ENCODE measurements at regions not wholly inside any gene's neighbourhood (a gene's known extent, or its start where the extent isn't known, plus 50 kb on each side); places are given as distances from the start of the nearest gene placed in this dataset.

DNA sequence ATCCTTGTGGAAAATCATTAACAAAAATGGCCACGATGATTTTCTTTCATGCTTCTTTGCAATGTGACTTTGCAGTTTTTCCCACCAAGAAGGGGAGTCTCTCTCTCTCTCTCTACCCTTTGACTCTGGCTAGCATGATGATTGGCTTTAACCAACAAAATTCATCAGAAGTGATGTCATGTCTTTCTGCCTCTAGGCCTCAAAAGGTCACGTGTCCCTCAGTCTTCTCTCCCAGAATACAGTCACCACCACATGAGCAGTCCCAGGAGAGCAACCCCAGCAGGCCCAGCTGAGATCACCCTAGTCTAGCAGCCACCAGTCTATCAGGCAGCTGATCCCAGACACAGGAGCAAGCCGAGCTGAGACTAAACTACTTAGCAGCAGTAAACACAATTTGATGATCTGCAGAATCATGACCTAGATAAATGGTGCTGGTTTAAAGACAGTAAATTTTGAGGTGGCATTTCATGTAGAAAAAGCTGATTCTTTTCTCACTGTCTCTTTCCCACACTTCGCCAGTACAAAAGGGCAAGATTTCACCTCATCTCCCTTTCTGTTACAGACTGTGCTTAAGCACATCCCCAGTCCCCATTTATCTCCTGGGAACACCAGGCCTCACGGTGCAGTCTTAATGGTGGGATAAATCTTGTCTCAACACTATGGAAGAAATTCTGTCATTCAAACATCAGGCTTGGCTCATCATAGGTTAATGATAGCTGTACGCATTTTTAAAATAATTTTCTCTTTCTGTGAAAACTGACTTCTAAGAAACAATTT lies 132.7 kb downstream of the SCG2 start:
- Histone ChIP-seq H3K4me1 (ENCODE audit: insufficient read depth, low read length) (no peaks in the 10 kb centered on the region), H3K4me2 (ENCODE audit: low read depth, low read length) (no peak overlapping the region), H3K27me3 (ENCODE audit: control insufficient read depth in 1 of 2, insufficient read depth in 2 of 2, low read length in 2 of 2) (no peaks in the 10 kb centered on the region), H3K9me3 (ENCODE audit: low read length) (no peaks in the 10 kb centered on the region), H3K27ac (ENCODE audit: extremely low read length, insufficient read depth, low read length) (no peak overlapping the region), H3K9ac (ENCODE audit: insufficient read depth, low read depth, low read length) (no peak overlapping the region), H3K4me3 (replicated peaks in 1 of 3; ENCODE audit: insufficient read depth in 1 of 3, low read depth in 2 of 3, low read length in 3 of 3) (no peak overlapping the region), H3K36me3 (replicated peaks in 1 of 2; ENCODE audit: control insufficient read depth in 1 of 2, insufficient read depth in 2 of 2, low read length in 2 of 2) (no peaks in the 10 kb centered on the region), H3K79me2 (ENCODE audit: insufficient read depth, low read length) (no peaks in the 10 kb centered on the region), H2AFZ (ENCODE audit: low read length) (no peak overlapping the region), H4K20me1 (ENCODE audit: insufficient read depth, low read length) (no peaks in the 10 kb centered on the region)
- no TSS peak for BruUV-seq (replicated peaks)
- ATAC-seq (no peak), DNase-seq (ENCODE audit: low spot score) (no peak), FAIRE-seq (no peak)
- WGBS (ENCODE audit: low lambda C conversion rate), result 8% methylated on average over 6 of the region's 6 CpGs
- ChIA-PET POLR2A (no interaction called here), CTCF (ENCODE audit: low intra/inter-chr PET ratio, low total read pairs) (no interaction called here)
- no peak for TF ChIP-seq STAT5B (CRISPR knock-in tag; IDR thresholded peaks at IDR 0.05)
- no peak for TF ChIP-seq MAZ (IDR thresholded peaks at IDR 0.05; ENCODE audit: borderline replicate concordance, low read depth, low read length)
- no peak for TF ChIP-seq MAZ (CRISPR knock-in tag; IDR thresholded peaks at IDR 0.05; ENCODE audit: low read depth)
- TF ChIP-seq ONECUT2 (CRISPR knock-in tag; IDR thresholded peaks at IDR 0.05), result no peak
- no peak for TF ChIP-seq ARHGAP35 (CRISPR knock-in tag; IDR thresholded peaks at IDR 0.05; ENCODE audit: borderline replicate concordance)
- no peak for TF ChIP-seq NFATC3 (CRISPR knock-in tag; IDR thresholded peaks at IDR 0.05)
- intact Hi-C loops (cut with micrococcal nuclease; ENCODE audit: unreplicated experiment), result no loop called here
- in situ Hi-C loops (cut with HindIII; ENCODE audit: extremely low pct_ligation_motif_present, low pct_unique_long_range_greater_than_20kb), result no loop called here

DNA sequence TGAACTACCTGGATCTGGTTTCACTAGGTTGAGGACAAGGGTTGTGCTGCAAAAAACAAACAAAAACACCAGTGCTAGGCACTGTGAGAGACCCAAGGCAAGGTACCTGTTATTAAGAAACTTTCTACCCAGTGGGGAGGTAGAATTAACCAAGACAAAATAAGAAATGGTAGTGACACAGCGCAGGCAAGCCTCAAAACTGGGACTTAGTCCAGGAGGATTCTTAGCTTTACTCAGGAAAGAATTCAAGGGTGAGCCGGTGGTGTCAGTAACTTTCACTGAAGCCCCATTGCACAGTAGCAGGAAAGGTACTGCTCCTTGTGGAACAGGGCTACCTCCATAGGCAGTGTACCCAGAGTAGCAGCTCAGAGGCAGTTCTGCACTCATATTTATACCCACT lies 131.6 kb downstream of the SCG2 start:
- CTCF ChIA-PET (ENCODE audit: low intra/inter-chr PET ratio, low total read pairs), result no interaction called here
- WGBS (ENCODE audit: low lambda C conversion rate), result 0% methylated on average over 2 of the region's 2 CpGs
- no peaks in the 10 kb centered on the region for H4K20me1 ChIP-seq (ENCODE audit: insufficient read depth, low read length)

More for the DNA sequence above, 131.6 kb downstream of the SCG2 start:
- Histone ChIP-seq H3K9ac (ENCODE audit: insufficient read depth, low read depth, low read length) (no peak overlapping the region), H3K36me3 (replicated peaks in 1 of 2; ENCODE audit: control insufficient read depth in 1 of 2, insufficient read depth in 2 of 2, low read length in 2 of 2) (no peaks in the 10 kb centered on the region), H3K4me2 (ENCODE audit: low read depth, low read length) (no peak overlapping the region), H3K9me3 (ENCODE audit: low read length) (no peaks in the 10 kb centered on the region), H2AFZ (ENCODE audit: low read length) (no peak overlapping the region), H3K27me3 (ENCODE audit: control insufficient read depth in 1 of 2, insufficient read depth in 2 of 2, low read length in 2 of 2) (no peaks in the 10 kb centered on the region), H3K4me3 (replicated peaks in 1 of 3; ENCODE audit: insufficient read depth in 1 of 3, low read depth in 2 of 3, low read length in 3 of 3) (no peak overlapping the region), H3K4me1 (ENCODE audit: insufficient read depth, low read length) (no peaks in the 10 kb centered on the region), H3K79me2 (ENCODE audit: insufficient read depth, low read length) (no peaks in the 10 kb centered on the region), H3K27ac (ENCODE audit: extremely low read length, insufficient read depth, low read length) (no peak overlapping the region)
- ATAC-seq (no peak), FAIRE-seq (no peak), DNase-seq (ENCODE audit: low spot score) (no peak)
- no TSS peak for BruUV-seq (replicated peaks)
- TF ChIP-seq ZFP41 (CRISPR knock-in tag; IDR thresholded peaks at IDR 0.05; ENCODE audit: borderline replicate concordance) (no peak), ZNF83 (CRISPR knock-in tag; IDR thresholded peaks at IDR 0.05; ENCODE audit: borderline replicate concordance) (no peak), RFX3 (CRISPR knock-in tag; IDR thresholded peaks at IDR 0.05) (no peak), ZNF839 (CRISPR knock-in tag; IDR thresholded peaks at IDR 0.05; ENCODE audit: borderline replicate concordance) (no peak), RFX5 (IDR thresholded peaks at IDR 0.05; ENCODE audit: low read depth, low read length) (no peak)
- in situ Hi-C loops (cut with HindIII; ENCODE audit: extremely low pct_ligation_motif_present, low pct_unique_long_range_greater_than_20kb), result no loop called here
- POLR2A ChIA-PET, result no interaction called here
- intact Hi-C loops (cut with micrococcal nuclease; ENCODE audit: unreplicated experiment), result no loop called here

All from HepG2 (cell line).